Loucy (cell line): ENCODE measurements at regions not wholly inside any gene's neighbourhood (a gene's known extent, or its start where the extent isn't known, plus 50 kb on each side); places are given as distances from the start of the nearest gene placed in this dataset.

Experiments used
- H2AFZ ChIP-seq: fragments of 200-600 bp; sonication (generic); 2 replicates; pipeline ENCODE4 v1.6.0; 2016; ENCODE audit warnings: antibody characterized with exemption, mild to moderate bottlenecking, low read length, moderate library complexity
- H3F3A ChIP-seq: fragments of 200-600 bp; 2 replicates; pipeline ENCODE4 v1.6.0; 2016; ENCODE audit warnings: antibody characterized with exemption, low read depth, mild to moderate bottlenecking
- H3K27me3 ChIP-seq: fragments of 200-600 bp; sonication (generic); 2 replicates; pipeline ENCODE4 v1.6.1; 2014; ENCODE audit warnings: low read length, mild to moderate bottlenecking; ENCODE audit not compliant: insufficient read depth, poor library complexity, severe bottlenecking
- H3K36me3 ChIP-seq: fragments of 200-600 bp; sonication (generic); 2 replicates; pipeline ENCODE4 v1.6.1; 2016; ENCODE audit warnings: low read length; ENCODE audit not compliant: insufficient read depth
- H3K4me1 ChIP-seq: fragments of 200-600 bp; sonication (generic); 2 replicates; pipeline ENCODE4 v1.5.1; 2014; ENCODE audit warnings: low read length, mild to moderate bottlenecking; ENCODE audit not compliant: insufficient read depth, poor library complexity, severe bottlenecking
- H3K4me2 ChIP-seq: fragments of 200-600 bp; sonication (generic); 2 replicates; pipeline ENCODE4 v1.6.0; 2014; ENCODE audit warnings: antibody characterized with exemption, low read length, low read depth, mild to moderate bottlenecking; ENCODE audit not compliant: poor library complexity, severe bottlenecking
- H3K4me3 ChIP-seq: fragments of 200-600 bp; sonication (generic); 2 replicates; pipeline ENCODE4 v1.5.1; 2014; ENCODE audit warnings: low read length, mild to moderate bottlenecking, mixed read lengths; ENCODE audit not compliant: poor library complexity, severe bottlenecking
- H3K79me2 ChIP-seq: fragments of 200-600 bp; sonication (generic); 2 replicates; pipeline ENCODE4 v1.6.1; 2014; ENCODE audit warnings: low read length; ENCODE audit not compliant: insufficient read depth
- H3K9ac ChIP-seq: fragments of 200-600 bp; sonication (generic); 2 replicates; pipeline ENCODE4 v1.6.0; 2014; ENCODE audit warnings: mild to moderate bottlenecking, low read depth, low read length, moderate library complexity; ENCODE audit not compliant: poor library complexity, severe bottlenecking
- H3K9me2 ChIP-seq: fragments of 200-600 bp; sonication (generic); replicated peaks from 2 replicates; pipeline ENCODE4 v1.6.1; 2016; ENCODE audit warnings: low read depth, low read length, mixed read lengths
- H3K9me3 ChIP-seq: fragments of 200-600 bp; sonication (generic); 2 replicates; pipeline ENCODE4 v1.6.1; 2014; ENCODE audit warnings: mild to moderate bottlenecking, antibody characterized with exemption, low read length, low read depth; ENCODE audit not compliant: insufficient read depth
- H4K20me1 ChIP-seq: fragments of 200-600 bp; sonication (generic); 2 replicates; pipeline ENCODE4 v1.6.0; 2014; ENCODE audit warnings: antibody characterized with exemption, low read length, mild to moderate bottlenecking; ENCODE audit not compliant: insufficient read depth, poor library complexity, severe bottlenecking
- CTCF ChIP-seq: fragments of 200-600 bp; sonication (generic); conservative IDR thresholded peaks from 2 replicates; pipeline ENCODE4 v1.5.1; 2014; ENCODE audit warnings: mild to moderate bottlenecking, antibody characterized with exemption, low read length
- EZH2phosphoT487 ChIP-seq: fragments of 200-600 bp; IDR thresholded peaks from 2 replicates; pipeline ENCODE4 v1.6.1; 2018; ENCODE audit warnings: antibody characterized with exemption, mild to moderate bottlenecking, moderate library complexity, borderline replicate concordance

GRCh38 chr5:62702126-62702525 is 123.5 kb downstream of the LRRC70 start:
- Histone ChIP-seq H3K27me3 (no peaks in the 10 kb centered on the region), H3K4me1 (no peaks in the 10 kb centered on the region), H3K4me3 (no peak overlapping the region), H3F3A (no peaks in the 10 kb centered on the region), H3K9me3 (no peaks in the 10 kb centered on the region), H3K9me2 (no peaks in the 10 kb centered on the region), H3K4me2 (no peak overlapping the region), H2AFZ (no peak overlapping the region), H4K20me1 (no peaks in the 10 kb centered on the region), H3K36me3 (no peaks in the 10 kb centered on the region), H3K79me2 (no peaks in the 10 kb centered on the region), H3K9ac (no peak overlapping the region)
- TF ChIP-seq CTCF (no peak), EZH2phosphoT487 (no peak)

DNA sequence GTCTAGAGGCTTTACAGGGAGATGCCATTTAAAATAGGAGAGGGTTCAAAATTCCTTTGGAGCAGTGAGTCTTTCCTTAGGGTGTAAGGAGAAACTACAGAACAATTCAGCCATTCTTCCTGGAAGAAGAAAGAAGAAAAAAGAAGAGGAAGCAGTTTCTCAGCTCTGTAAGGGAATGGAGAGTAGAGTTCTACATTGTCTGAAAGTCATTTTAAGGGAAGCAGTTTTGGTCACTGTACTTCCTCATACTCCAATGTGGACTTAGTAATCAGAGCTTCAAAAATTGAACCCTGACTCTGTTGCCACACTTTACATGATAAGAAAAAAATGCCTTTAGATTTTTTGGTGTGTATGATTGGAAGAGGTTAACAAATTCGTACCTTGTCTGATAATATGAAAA is 122.4 kb downstream of the LRRC70 start:
- H3K9me3 ChIP-seq, result no peaks in the 10 kb centered on the region
- no peak overlapping the region for H3K9ac ChIP-seq
- no peaks in the 10 kb centered on the region for H4K20me1 ChIP-seq
- no peak for TF ChIP-seq CTCF
- no peak for TF ChIP-seq EZH2phosphoT487
- no peaks in the 10 kb centered on the region for H3K27me3 ChIP-seq
- no peak overlapping the region for H2AFZ ChIP-seq
- no peak overlapping the region for H3K4me2 ChIP-seq
- H3K9me2 ChIP-seq, result no peaks in the 10 kb centered on the region
- H3K79me2 ChIP-seq, result no peaks in the 10 kb centered on the region
- H3K4me3 ChIP-seq, result no peak overlapping the region
- H3K36me3 ChIP-seq, result no peaks in the 10 kb centered on the region
- H3F3A ChIP-seq, result no peaks in the 10 kb centered on the region
- H3K4me1 ChIP-seq, result no peaks in the 10 kb centered on the region

GRCh38 chr5:62698756-62699155 is 120.1 kb downstream of the LRRC70 start:
- H3K9me2 ChIP-seq, result no peaks in the 10 kb centered on the region
- TF ChIP-seq EZH2phosphoT487 (no peak), CTCF (no peak)
- no peaks in the 10 kb centered on the region for H3F3A ChIP-seq
- no peaks in the 10 kb centered on the region for H4K20me1 ChIP-seq
- no peaks in the 10 kb centered on the region for H3K27me3 ChIP-seq
- H3K9ac ChIP-seq, result no peak overlapping the region
- H3K36me3 ChIP-seq, result no peaks in the 10 kb centered on the region
- H3K79me2 ChIP-seq, result no peaks in the 10 kb centered on the region
- no peak overlapping the region for H3K4me3 ChIP-seq
- H2AFZ ChIP-seq, result no peak overlapping the region
- no peak overlapping the region for H3K4me2 ChIP-seq
- H3K9me3 ChIP-seq, result no peaks in the 10 kb centered on the region
- H3K4me1 ChIP-seq, result no peaks in the 10 kb centered on the region
